Suprapubic skin (tissue), 4 donors: ENCODE measurements at regions not wholly inside any gene's neighbourhood (a gene's known extent, or its start where the extent isn't known, plus 50 kb on each side); places are given as distances from the start of the nearest gene placed in this dataset.
"Not testable (repeated sequence)": the region's sequence is repeated elsewhere in the genome, so short reads cannot be mapped to it uniquely, and the experiment has no call there.

ENCODE experiments used
- DNase-seq, 2 donors: peaks; one replicate each; pipeline ENCODE4 v3.0.0-alpha.2; 2019; ENCODE audit warnings: low spot score in 2 of 2
- H3K27ac ChIP-seq: fragments of 200-600 bp; sonication (generic); one replicate; pipeline ENCODE4 v1.5.1; 2019
- H3K27me3 ChIP-seq: fragments of 200-600 bp; sonication (generic); one replicate; pipeline ENCODE4 v1.5.1; 2019
- H3K36me3 ChIP-seq: fragments of 200-600 bp; sonication (generic); one replicate; pipeline ENCODE4 v1.5.1; 2019
- H3K4me1 ChIP-seq: fragments of 200-600 bp; sonication (generic); one replicate; pipeline ENCODE4 v1.5.1; 2019
- H3K4me3 ChIP-seq: fragments of 200-600 bp; sonication (generic); one replicate; pipeline ENCODE4 v1.5.1; 2019; ENCODE audit warnings: mild to moderate bottlenecking
- H3K9me3 ChIP-seq: fragments of 200-600 bp; sonication (generic); one replicate; pipeline ENCODE4 v1.5.1; 2019
- CTCF ChIP-seq, 2 donors: fragments of 200-600 bp in 1 of 2; fragments of 450-650 bp in 1 of 2; sonication (generic) in 1 of 2; IDR thresholded peaks; one replicate each; pipeline ENCODE4 v1.5.1; 2016 to 2019; ENCODE audit warnings: antibody characterized with exemption in 2 of 2, mild to moderate bottlenecking in 1 of 2, moderate library complexity in 1 of 2
- EP300 ChIP-seq: sonication (generic); formaldehyde crosslinking; IDR thresholded peaks from one replicate; pipeline ENCODE4 v1.6.1; 2017; ENCODE audit warnings: antibody characterized with exemption
- POLR2A ChIP-seq, 2 donors: fragments of 450-650 bp; IDR thresholded peaks; one replicate each; pipeline ENCODE4 v1.6.1; 2017; ENCODE audit warnings: antibody characterized with exemption in 2 of 2, mild to moderate bottlenecking in 2 of 2, moderate library complexity in 2 of 2
- POLR2AphosphoS5 ChIP-seq, 3 donors: sonication (generic); formaldehyde crosslinking; IDR thresholded peaks; one replicate each; pipeline ENCODE4 v1.6.1; 2017; ENCODE audit warnings: antibody characterized with exemption in 3 of 3
- WGBS: methylation state at CpG from one replicate; pipeline ENCODE4 v1.1.5; 2018; 5-methylcytosine and 5-hydroxymethylcytosine counted together

- Histone ChIP-seq H3K27me3 (no peaks in the 10 kb centered on the region), H3K27ac (no peak overlapping the region), H3K9me3 (no peaks in the 10 kb centered on the region), H3K36me3 (no peaks in the 10 kb centered on the region), H3K4me3 (no peak overlapping the region), H3K4me1 (no peaks in the 10 kb centered on the region)
- no peak for TF ChIP-seq POLR2A (IDR thresholded peaks at IDR 0.05)
- DNase-seq: no peak
Observed at GRCh38 chr5:120932480-120932879, 468.4 kb downstream of the PRR16 start.

- no peak overlapping the region for H3K4me3 ChIP-seq
- H3K27ac ChIP-seq: no peak overlapping the region
- WGBS: 26% methylated on average over 1 of the region's 1 CpG
- DNase-seq: no peak
- no peaks in the 10 kb centered on the region for H3K9me3 ChIP-seq
- TF ChIP-seq EP300 (no peak), POLR2AphosphoS5 (IDR thresholded peaks at IDR 0.05) (no peak), CTCF (IDR thresholded peaks at IDR 0.05) (no peak), POLR2A (IDR thresholded peaks at IDR 0.05) (no peak)
- H3K27me3 ChIP-seq: no peaks in the 10 kb centered on the region
- no peaks in the 10 kb centered on the region for H3K36me3 ChIP-seq
- no peaks in the 10 kb centered on the region for H3K4me1 ChIP-seq
Observed at GRCh38 chr5:120934031-120934430, 469.9 kb downstream of the PRR16 start.

GRCh38 chr5:120936652-120937051 lies 472.6 kb downstream of the PRR16 start:
- H3K36me3 ChIP-seq: no peaks in the 10 kb centered on the region
- DNase-seq: no peak
- no peak for TF ChIP-seq POLR2AphosphoS5 (IDR thresholded peaks at IDR 0.05)
- TF ChIP-seq POLR2A (IDR thresholded peaks at IDR 0.05): no peak
- TF ChIP-seq EP300: no peak
- no peak for TF ChIP-seq CTCF (IDR thresholded peaks at IDR 0.05)
- 93% methylated on average over 9 of the region's 31 CpGs for WGBS
- no peaks in the 10 kb centered on the region for H3K4me1 ChIP-seq
- H3K27me3 ChIP-seq: no peaks in the 10 kb centered on the region
- H3K27ac ChIP-seq: no peak overlapping the region
- no peak overlapping the region for H3K4me3 ChIP-seq
- H3K9me3 ChIP-seq: no peaks in the 10 kb centered on the region

- H3K36me3 ChIP-seq: no peaks in the 10 kb centered on the region
- H3K27me3 ChIP-seq: no peaks in the 10 kb centered on the region
- DNase-seq: no peak
- no peaks in the 10 kb centered on the region for H3K4me1 ChIP-seq
- no peaks in the 10 kb centered on the region for H3K9me3 ChIP-seq
- WGBS: 63% methylated on average over 1 of the region's 1 CpG
- H3K4me3 ChIP-seq: no peak overlapping the region
- H3K27ac ChIP-seq: no peak overlapping the region
- TF ChIP-seq POLR2AphosphoS5 (IDR thresholded peaks at IDR 0.05): no peak
- no peak for TF ChIP-seq EP300
- no peak for TF ChIP-seq POLR2A (IDR thresholded peaks at IDR 0.05)
Observed at GRCh38 chr5:120938604-120939003, 474.5 kb downstream of the PRR16 start.

- Histone ChIP-seq H3K9me3 (no peaks in the 10 kb centered on the region), H3K4me3 (no peak overlapping the region), H3K27me3 (no peaks in the 10 kb centered on the region), H3K27ac (no peak overlapping the region), H3K4me1 (no peaks in the 10 kb centered on the region), H3K36me3 (no peaks in the 10 kb centered on the region)
- no peak for TF ChIP-seq CTCF (IDR thresholded peaks at IDR 0.05)
- TF ChIP-seq POLR2AphosphoS5 (IDR thresholded peaks at IDR 0.05): no peak
- no peak for TF ChIP-seq POLR2A (IDR thresholded peaks at IDR 0.05)
- TF ChIP-seq EP300: no peak
- 47% methylated on average over 8 of the region's 8 CpGs for WGBS
- DNase-seq: no peak
Observed at GRCh38 chr5:120942596-120943350, 478.7 kb downstream of the PRR16 start.

GRCh38 chr5:120949596-120949995 lies 485.5 kb downstream of the PRR16 start:
- H3K27ac ChIP-seq, H3K4me1 ChIP-seq, DNase-seq, H3K4me3 ChIP-seq, H3K27me3 ChIP-seq, H3K36me3 ChIP-seq: not testable (repeated sequence)
- WGBS: 90% methylated on average over 2 of the region's 4 CpGs
- peaks cover 15% of the 10 kb centered on the region for H3K9me3 ChIP-seq

GRCh38 chr5:120953445-120953844 lies 489.3 kb downstream of the PRR16 start:
- H3K36me3 ChIP-seq, H3K27me3 ChIP-seq, H3K27ac ChIP-seq, DNase-seq, H3K4me3 ChIP-seq, H3K4me1 ChIP-seq: not testable (repeated sequence)
- peaks cover 20% of the 10 kb centered on the region for H3K9me3 ChIP-seq
- 81% methylated on average over 2 of the region's 2 CpGs for WGBS
